Gastrocnemius medialis (tissue), 4 donors: ENCODE measurements at regions not wholly inside any gene's neighbourhood (a gene's known extent, or its start where the extent isn't known, plus 50 kb on each side); places are given as distances from the start of the nearest gene placed in this dataset.

ENCODE experiments used
- ATAC-seq, 2 donors: fragments of 150-250 bp; one replicate each; pipeline ENCODE4 v1.9.1; 2016
- DNase-seq, 2 donors: peaks; one replicate each; pipeline ENCODE4 v3.0.0-alpha.2; 2019
- H3K27ac ChIP-seq, 4 donors: fragments of 200-600 bp; sonication (generic); 1 replicate in 1 of 4; 2 replicates in 3 of 4; pipeline ENCODE4 v1.5.1; 2016 to 2018; ENCODE audit warnings: mild to moderate bottlenecking in 2 of 4, moderate library complexity in 1 of 4
- H3K27me3 ChIP-seq, 3 donors: fragments of 200-600 bp; sonication (generic) in 2 of 3; 1 replicate in 1 of 3; 2 replicates in 2 of 3; pipeline versions ENCODE4 v1.5.1 to v1.6.0; 2016 to 2019; ENCODE audit warnings: mild to moderate bottlenecking in 1 of 3, moderate library complexity in 1 of 3
- H3K36me3 ChIP-seq, 2 donors: fragments of 200-600 bp; sonication (generic) in 1 of 2; one replicate each; pipeline ENCODE4 v1.5.1; 2017 to 2018
- H3K4me1 ChIP-seq, 2 donors: fragments of 200-600 bp; sonication (generic) in 1 of 2; one replicate each; pipeline ENCODE4 v1.5.1; 2016 to 2017; ENCODE audit warnings: mild to moderate bottlenecking in 2 of 2
- H3K4me3 ChIP-seq, 4 donors: fragments of 200-600 bp; sonication (generic) in 3 of 4; 1 replicate in 1 of 4; 2 replicates in 3 of 4; pipeline ENCODE4 v1.5.1; 2016 to 2019; ENCODE audit warnings: mild to moderate bottlenecking in 2 of 4
- H3K9me3 ChIP-seq, 3 donors: fragments of 200-600 bp; sonication (generic) in 2 of 3; 1 replicate in 1 of 3; 2 replicates in 2 of 3; pipeline ENCODE4 v1.5.1; 2016 to 2019
- CTCF ChIP-seq, 5 experiments: fragments of 450-650 bp in 3 of 5; fragments of 200-600 bp in 2 of 5; sonication (generic) in 2 of 5; IDR thresholded peaks in 4 of 5; conservative IDR thresholded peaks in 1 of 5; 1 replicate in 4 of 5; 2 replicates in 1 of 5; pipeline ENCODE4 v1.5.1; 2016 to 2019; ENCODE audit warnings: antibody characterized with exemption in 5 of 5, mild to moderate bottlenecking in 3 of 5, moderate library complexity in 3 of 5
- POLR2A ChIP-seq, 2 donors: fragments of 450-650 bp; IDR thresholded peaks; one replicate each; pipeline ENCODE4 v1.6.1; 2017; ENCODE audit warnings: antibody characterized with exemption in 2 of 2, mild to moderate bottlenecking in 2 of 2, moderate library complexity in 2 of 2
- in situ Hi-C, 4 donors: fragments of 200-750 bp; cut with MboI; loops; one replicate each; pipeline versions ENCODE4 v1.15.0 to v1.8.0; 2017; ENCODE audit warnings: low sequenced_read_pairs in 4 of 4
- intact Hi-C: fragments of 100-400 bp; cut with DNase I; formaldehyde crosslinking; loops from one replicate; pipeline ENCODE4 v1.15.1; 2023; ENCODE audit warnings: low total_unique reads

GRCh38 chr2:150788426-150789140, 301.1 kb upstream of the RND3 start:
- Histone ChIP-seq H3K27me3 (no peaks in the 10 kb centered on the region), H3K9me3 (no peaks in the 10 kb centered on the region), H3K4me1 (no peaks in the 10 kb centered on the region), H3K27ac (no peak overlapping the region), H3K4me3 (no peak overlapping the region), H3K36me3 (no peaks in the 10 kb centered on the region)
- TF ChIP-seq POLR2A (IDR thresholded peaks at IDR 0.05) (no peak), CTCF (IDR thresholded peaks at IDR 0.05 in 4 of 5, conservative IDR thresholded peaks at IDR 0.05 in 1 of 5) (no peak)
- ATAC-seq = no peak
- in situ Hi-C loops (no loop called here), intact Hi-C loops (no loop called here)
- no peak for DNase-seq

- no peaks in the 10 kb centered on the region for H3K27me3 ChIP-seq
- no peak for ATAC-seq
- in situ Hi-C loops = no loop called here
Measured at GRCh38 chr2:150787353-150788093, 300.1 kb upstream of the RND3 start.

GRCh38 chr2:150784389-150784788, 296.9 kb upstream of the RND3 start:
- in situ Hi-C loops = no loop called here
- Histone ChIP-seq H3K4me1 (no peaks in the 10 kb centered on the region), H3K27ac (no peak overlapping the region), H3K4me3 (no peak overlapping the region), H3K27me3 (no peaks in the 10 kb centered on the region), H3K9me3 (no peaks in the 10 kb centered on the region), H3K36me3 (no peaks in the 10 kb centered on the region)
- intact Hi-C loops = no loop called here
- TF ChIP-seq POLR2A (IDR thresholded peaks at IDR 0.05) (no peak), CTCF (IDR thresholded peaks at IDR 0.05 in 4 of 5, conservative IDR thresholded peaks at IDR 0.05 in 1 of 5) (no peak)
- DNase-seq = no peak
- no peak for ATAC-seq

More at GRCh38 chr2:150787353-150788093, 300.1 kb upstream of the RND3 start:
- intact Hi-C loops = no loop called here
- H3K36me3 ChIP-seq = no peaks in the 10 kb centered on the region
- no peak overlapping the region for H3K27ac ChIP-seq
- H3K4me1 ChIP-seq = no peaks in the 10 kb centered on the region
- no peaks in the 10 kb centered on the region for H3K9me3 ChIP-seq
- TF ChIP-seq POLR2A (IDR thresholded peaks at IDR 0.05) (no peak), CTCF (IDR thresholded peaks at IDR 0.05 in 4 of 5, conservative IDR thresholded peaks at IDR 0.05 in 1 of 5) (no peak)
- H3K4me3 ChIP-seq = no peak overlapping the region
- DNase-seq = no peak

- DNase-seq (no peak), ATAC-seq (no peak)
- H3K27ac ChIP-seq = no peak overlapping the region
- no peaks in the 10 kb centered on the region for H3K36me3 ChIP-seq
- no peaks in the 10 kb centered on the region for H3K27me3 ChIP-seq
- H3K9me3 ChIP-seq = no peaks in the 10 kb centered on the region
- H3K4me1 ChIP-seq = no peaks in the 10 kb centered on the region
- TF ChIP-seq CTCF (IDR thresholded peaks at IDR 0.05 in 4 of 5, conservative IDR thresholded peaks at IDR 0.05 in 1 of 5) = no peak
- no peak for TF ChIP-seq POLR2A (IDR thresholded peaks at IDR 0.05)
- in situ Hi-C loops = no loop called here
- no peak overlapping the region for H3K4me3 ChIP-seq
- intact Hi-C loops = no loop called here
Measured at GRCh38 chr2:150783896-150784295, 296.4 kb upstream of the RND3 start.
